HCT116 (cell line): ENCODE measurements at regions not wholly inside any gene's neighbourhood (a gene's known extent, or its start where the extent isn't known, plus 50 kb on each side); places are given as distances from the start of the nearest gene placed in this dataset.

Experiments used
- ATAC-seq: fragments of 200-7000 bp; cut with Tn5 transposase; 2 replicates; pipeline ENCODE4 v1.9.1; 2020; ENCODE audit warnings: mild to moderate bottlenecking, moderate library complexity
- BruUV-seq: library from RNA; stranded (reverse); fragments of 400-500 nt; replicated peaks from 2 replicates; lab custom pipeline; 2021; lab: Mats Ljungman, UMichigan
- CTCF ChIA-PET: fragments of 300-600 bp; sonication (Branson Sonifier 250); formaldehyde crosslinking; loops from one replicate; lab custom pipeline; 2021; ENCODE audit warnings: antibody characterized with exemption; lab: Charles Lee
- POLR2A ChIA-PET: fragments of 300-600, 350-600 bp; sonication (Branson Sonifier 250); formaldehyde crosslinking; loops from one replicate; lab custom pipeline; 2021; ENCODE audit warnings: antibody characterized with exemption; lab: Charles Lee
- RAD21 ChIA-PET, 2 experiments: fragments of 300-600 bp; sonication (Branson Sonifier 250); formaldehyde crosslinking; loops; one replicate each; lab custom pipeline; 2023; ENCODE audit warnings: low total read pairs in 2 of 2; ENCODE audit not compliant: uncharacterized antibody in 2 of 2, unreplicated experiment in 2 of 2, low non-redundant PET in 1 of 2; lab: Charles Lee
- DNase-seq: peaks from one replicate; pipeline ENCODE4 v3.0.0-alpha.2; 2010; ENCODE audit warnings: low read depth, low spot score
- H2AFZ ChIP-seq: fragments of 200-600 bp; shearing (Covaris generic), sonication (generic); 2 replicates; pipeline ENCODE4 v1.6.1; 2017; ENCODE audit warnings: low read depth, mixed run types, mixed read lengths, antibody characterized with exemption, low read length; ENCODE audit not compliant: poor library complexity, severe bottlenecking
- H3K27ac ChIP-seq: 2 replicates; pipeline ENCODE4 v1.5.1; 2012; ENCODE audit warnings: low read depth, low read length
- H3K27me3 ChIP-seq: fragments of 200-600 bp; sonication (generic); 2 replicates; pipeline ENCODE4 v1.6.1; 2016; ENCODE audit warnings: mixed run types, low read length, mixed read lengths; ENCODE audit not compliant: insufficient read depth
- H3K36me3 ChIP-seq, 2 experiments: fragments of 200-500 bp in 1 of 2; fragments of 200-600 bp in 1 of 2; sonication (Bioruptor generic) in 1 of 2; sonication (generic) in 1 of 2; 2 replicates each; pipeline versions ENCODE4 v1.5.1 to v1.6.1; 2014 to 2016; ENCODE audit warnings: low read length in 2 of 2, inconsistent platforms in 1 of 2, mixed read lengths in 1 of 2, mixed run types in 1 of 2; ENCODE audit not compliant: insufficient read depth in 2 of 2, control insufficient read depth in 1 of 2
- H3K4me1 ChIP-seq, 2 experiments: fragments of 200-600 bp in 1 of 2; sonication (generic) in 1 of 2; 2 replicates each; pipeline versions ENCODE4 v1.5.1 to v1.6.1; 2012 to 2017; ENCODE audit warnings: low read length in 2 of 2, inconsistent platforms in 1 of 2, mild to moderate bottlenecking in 1 of 2, mixed read lengths in 1 of 2, mixed run types in 1 of 2, moderate library complexity in 1 of 2; ENCODE audit not compliant: insufficient read depth in 2 of 2, control insufficient read depth in 1 of 2
- H3K4me2 ChIP-seq: fragments of 200-600 bp; sonication (generic); 2 replicates; pipeline ENCODE4 v1.6.1; 2017; ENCODE audit warnings: mixed run types, low read length, mixed read lengths
- H3K4me3 ChIP-seq, 2 experiments: fragments of 200-600 bp in 1 of 2; sonication (generic) in 1 of 2; replicated peaks in 1 of 2; 2 replicates each; pipeline ENCODE4 v1.5.1; 2011 to 2016; ENCODE audit warnings: low read length in 2 of 2, control low read depth in 1 of 2, low read depth in 1 of 2, mild to moderate bottlenecking in 1 of 2, mixed read lengths in 1 of 2, mixed run types in 1 of 2
- H3K79me2 ChIP-seq: fragments of 200-600 bp; sonication (generic); 2 replicates; pipeline ENCODE4 v1.6.1; 2017; ENCODE audit warnings: mild to moderate bottlenecking, mixed run types, low read length, moderate library complexity, mixed read lengths; ENCODE audit not compliant: insufficient read depth
- H3K9ac ChIP-seq: fragments of 200-600 bp; sonication (generic); 2 replicates; pipeline ENCODE4 v1.6.1; 2016; ENCODE audit warnings: low read length, mixed read lengths
- H3K9me2 ChIP-seq: fragments of 200-600 bp; sonication (generic), shearing (Covaris generic); 2 replicates; pipeline ENCODE4 v1.6.1; 2017; ENCODE audit warnings: mixed run types, mild to moderate bottlenecking, moderate library complexity; ENCODE audit not compliant: insufficient read depth
- H3K9me3 ChIP-seq, 2 experiments: fragments of 200-500 bp in 1 of 2; fragments of 200-600 bp in 1 of 2; sonication (Bioruptor generic) in 1 of 2; sonication (generic) in 1 of 2; 2 replicates each; pipeline ENCODE4 v1.6.1; 2014 to 2017; ENCODE audit warnings: low read length in 2 of 2, mixed read lengths in 2 of 2, inconsistent platforms in 1 of 2, low read depth in 1 of 2, mild to moderate bottlenecking in 1 of 2, mixed run types in 1 of 2, moderate library complexity in 1 of 2; ENCODE audit not compliant: control insufficient read depth in 1 of 2, insufficient read depth in 1 of 2
- H4K20me1 ChIP-seq: fragments of 200-600 bp; sonication (generic), shearing (Covaris generic); 2 replicates; pipeline ENCODE4 v1.6.1; 2017; ENCODE audit warnings: mixed run types, mild to moderate bottlenecking, moderate library complexity; ENCODE audit not compliant: insufficient read depth
- ATF3 ChIP-seq: IDR thresholded peaks from 2 replicates; pipeline ENCODE4 v1.6.1; 2012
- CBX3 ChIP-seq: IDR thresholded peaks from 2 replicates; pipeline ENCODE4 v1.6.1; 2012; ENCODE audit warnings: low read depth
- CEBPB ChIP-seq: IDR thresholded peaks from 2 replicates; pipeline ENCODE4 v1.6.1; 2012; ENCODE audit warnings: low read depth
- CTCF ChIP-seq, 3 experiments: fragments of 200-600 bp in 1 of 3; sonication (generic) in 1 of 3; IDR thresholded peaks in 2 of 3; conservative IDR thresholded peaks in 1 of 3; 2 replicates each; pipeline ENCODE4 v1.5.1; 2012 to 2017; ENCODE audit warnings: low read depth in 2 of 3, low read length in 2 of 3, antibody characterized with exemption in 1 of 3, borderline replicate concordance in 1 of 3, control low read depth in 1 of 3, mild to moderate bottlenecking in 1 of 3, mixed read lengths in 1 of 3, mixed run types in 1 of 3, moderate library complexity in 1 of 3; ENCODE audit not compliant: insufficient read depth in 1 of 3
- EGR1 ChIP-seq: IDR thresholded peaks from 2 replicates; pipeline ENCODE4 v1.6.1; 2012; ENCODE audit warnings: low read depth
- EZH2 ChIP-seq: fragments of 200-600 bp; sonication (generic); IDR thresholded peaks from 2 replicates; pipeline ENCODE4 v1.6.1; 2017; ENCODE audit warnings: antibody characterized with exemption, mixed run types
- JUND ChIP-seq: IDR thresholded peaks from 2 replicates; pipeline ENCODE4 v1.6.1; 2012
- MAX ChIP-seq: IDR thresholded peaks from 2 replicates; pipeline ENCODE4 v1.6.1; 2012
- POLR2A ChIP-seq: IDR thresholded peaks from 2 replicates; pipeline ENCODE4 v1.7.0; 2011; ENCODE audit warnings: borderline replicate concordance; ENCODE audit not compliant: insufficient read depth, insufficient read length; ENCODE audit errors: extremely low read depth
- REST ChIP-seq: IDR thresholded peaks from 2 replicates; pipeline ENCODE4 v1.6.1; 2012; ENCODE audit warnings: low read depth
- SIN3A ChIP-seq: IDR thresholded peaks from 2 replicates; pipeline ENCODE4 v1.6.1; 2012; ENCODE audit warnings: low read depth
- SP1 ChIP-seq: IDR thresholded peaks from 2 replicates; pipeline ENCODE4 v1.6.1; 2012; ENCODE audit warnings: low read depth
- SRF ChIP-seq: IDR thresholded peaks from 2 replicates; pipeline ENCODE4 v1.6.1; 2012; ENCODE audit warnings: low read depth
- TCF7L2 ChIP-seq: IDR thresholded peaks from 2 replicates; pipeline ENCODE4 v1.7.0; 2011; ENCODE audit warnings: borderline replicate concordance, inconsistent platforms; ENCODE audit not compliant: insufficient read depth, insufficient read length; ENCODE audit errors: extremely low read depth
- YY1 ChIP-seq: IDR thresholded peaks from 2 replicates; pipeline ENCODE4 v1.6.1; 2011; ENCODE audit warnings: low read length, low read depth, moderate library complexity, mild to moderate bottlenecking; ENCODE audit not compliant: insufficient replicate concordance; ENCODE audit errors: extremely low read depth
- ZNF274 ChIP-seq: fragments of 200-500 bp; sonication (Bioruptor generic); IDR thresholded peaks from 2 replicates; pipeline ENCODE4 v1.6.1; 2014; ENCODE audit warnings: mild to moderate bottlenecking, low read depth, low read length, inconsistent platforms
- intact Hi-C: fragments of 100-400 bp; cut with micrococcal nuclease; formaldehyde crosslinking; loops from 2 replicates; pipeline ENCODE4 v1.10.0; 2022

- RAD21 ChIA-PET = no interaction called here
- Histone ChIP-seq H3K27me3 (no peaks in the 10 kb centered on the region), H3K9me3 (no peaks in the 10 kb centered on the region), H3K9me2 (no peaks in the 10 kb centered on the region), H2AFZ (no peak overlapping the region), H3K27ac (no peak overlapping the region), H3K4me2 (no peak overlapping the region), H3K4me3 (no peak overlapping the region), H3K4me1 (no peaks in the 10 kb centered on the region)
- no TSS peak for BruUV-seq
- no peak for DNase-seq
- ATAC-seq = no peak
- TF ChIP-seq SIN3A (no peak), EZH2 (no peak), JUND (no peak), SRF (no peak), ZNF274 (no peak), ATF3 (no peak), TCF7L2 (no peak), POLR2A (no peak)
- TF ChIP-seq, all 23 proteins: peak for 0
- intact Hi-C loops = no loop called here
- CTCF ChIA-PET = no interaction called here
- no peak overlapping the region for H3K9ac ChIP-seq
- no peaks in the 10 kb centered on the region for H3K79me2 ChIP-seq
- POLR2A ChIA-PET = no interaction called here
- no peaks in the 10 kb centered on the region for H3K36me3 ChIP-seq
- H4K20me1 ChIP-seq = no peaks in the 10 kb centered on the region
Observed at GRCh38 chr11:22432291-22433093, 94.3 kb downstream of the SLC17A6 start.

GRCh38 chr11:22431106-22431505, 92.9 kb downstream of the SLC17A6 start:
- ChIA-PET POLR2A (no interaction called here), CTCF (no interaction called here), RAD21 (no interaction called here)
- no peak overlapping the region for H3K9ac ChIP-seq
- H4K20me1 ChIP-seq = no peaks in the 10 kb centered on the region
- DNase-seq (no peak), ATAC-seq (no peak)
- H3K27me3 ChIP-seq = no peaks in the 10 kb centered on the region
- no peaks in the 10 kb centered on the region for H3K4me1 ChIP-seq
- no peaks in the 10 kb centered on the region for H3K9me2 ChIP-seq
- no peaks in the 10 kb centered on the region for H3K9me3 ChIP-seq
- no peak overlapping the region for H3K4me2 ChIP-seq
- H3K27ac ChIP-seq = no peak overlapping the region
- BruUV-seq = no TSS peak
- no peaks in the 10 kb centered on the region for H3K36me3 ChIP-seq
- intact Hi-C loops = no loop called here
- no peak overlapping the region for H3K4me3 ChIP-seq
- no peaks in the 10 kb centered on the region for H3K79me2 ChIP-seq
- H2AFZ ChIP-seq = no peak overlapping the region
- TF ChIP-seq YY1 = no peak
- TF ChIP-seq SP1 = no peak
- no peak for TF ChIP-seq EGR1
- TF ChIP-seq CEBPB = no peak
- TF ChIP-seq REST = no peak
- no peak for TF ChIP-seq SRF
- no peak for TF ChIP-seq CTCF (IDR thresholded peaks at IDR 0.05 in 2 of 3, conservative IDR thresholded peaks at IDR 0.05 in 1 of 3; ENCODE audit: borderline replicate concordance in 1 of 3, insufficient read depth in 1 of 3, low read depth in 2 of 3, low read length in 2 of 3)
- TF ChIP-seq MAX = no peak
- no peak for TF ChIP-seq CBX3
